ENCODE measurements at regions not wholly inside any gene's neighbourhood (a gene's known extent, or its start where the extent isn't known, plus 50 kb on each side); places are given as distances from the start of the nearest gene placed in this dataset.

- H3K4me3 ChIP-seq (ENCODE audit: low read depth, low read length): no peak overlapping the region
- no peak overlapping the region for H3K27ac ChIP-seq (ENCODE audit: extremely low read depth, low read depth, low read length)
- no peaks in the 10 kb centered on the region for H3K4me1 ChIP-seq (ENCODE audit: control insufficient read depth, insufficient read depth, low read length)
- TF ChIP-seq ZNF510 (tag by site-specific recombination; IDR thresholded peaks at IDR 0.05; ENCODE audit: insufficient replicate concordance) (no peak), ZNF37A (tag by site-specific recombination; IDR thresholded peaks at IDR 0.05) (no peak), ZNF677 (tag by site-specific recombination; IDR thresholded peaks at IDR 0.05) (no peak), ZNF704 (tag by site-specific recombination; IDR thresholded peaks at IDR 0.05) (no peak), ZNF169 (tag by site-specific recombination; IDR thresholded peaks at IDR 0.05) (no peak), IKZF3 (tag by site-specific recombination; IDR thresholded peaks at IDR 0.05) (no peak), ELK4 (IDR thresholded peaks at IDR 0.05; ENCODE audit: borderline replicate concordance, low read depth, low read length) (no peak), ZBTB48 (tag by site-specific recombination; IDR thresholded peaks at IDR 0.05) (no peak), ZNF23 (tag by site-specific recombination; IDR thresholded peaks at IDR 0.05; ENCODE audit: borderline replicate concordance) (no peak)
- ChIA-PET POLR2A (no interaction called here), CTCF (no interaction called here)
- no peaks in the 10 kb centered on the region for H3K9me3 ChIP-seq (ENCODE audit: control insufficient read depth, insufficient read depth, low read depth, low read length)
- H3K36me3 ChIP-seq (ENCODE audit: control insufficient read depth in 2 of 2, insufficient read depth in 1 of 2, low read length in 2 of 2): no peaks in the 10 kb centered on the region
Observed at GRCh38 chr4:137739391-137739790, 207.1 kb upstream of the PCDH18 start.

- Histone ChIP-seq H3K4me1 (ENCODE audit: control insufficient read depth, insufficient read depth, low read length) (no peaks in the 10 kb centered on the region), H3K27ac (ENCODE audit: extremely low read depth, low read depth, low read length) (no peak overlapping the region), H3K36me3 (ENCODE audit: control insufficient read depth in 2 of 2, insufficient read depth in 1 of 2, low read length in 2 of 2) (no peaks in the 10 kb centered on the region), H3K4me3 (ENCODE audit: low read depth, low read length) (no peak overlapping the region), H3K9me3 (ENCODE audit: control insufficient read depth, insufficient read depth, low read depth, low read length) (no peaks in the 10 kb centered on the region)
- ChIA-PET POLR2A (no interaction called here), CTCF (no interaction called here)
- TF ChIP-seq ZNF561 (tag by site-specific recombination; IDR thresholded peaks at IDR 0.05; ENCODE audit: borderline replicate concordance) (no peak), ZNF155 (tag by site-specific recombination; IDR thresholded peaks at IDR 0.05) (no peak), MYNN (tag by site-specific recombination; IDR thresholded peaks at IDR 0.05; ENCODE audit: borderline replicate concordance) (no peak), ZSCAN4 (tag by site-specific recombination; IDR thresholded peaks at IDR 0.05) (no peak), ZNF112 (tag by site-specific recombination; IDR thresholded peaks at IDR 0.05) (no peak), ZBTB1 (tag by site-specific recombination; IDR thresholded peaks at IDR 0.05) (no peak)
Observed at GRCh38 chr4:137738375-137738990, 206.2 kb upstream of the PCDH18 start.

GRCh38 chr4:137735561-137736104, 203.3 kb upstream of the PCDH18 start:
- CTCF ChIA-PET: no interaction called here
- POLR2A ChIA-PET: no interaction called here
- no peak for TF ChIP-seq ZNF677 (tag by site-specific recombination; IDR thresholded peaks at IDR 0.05)
- no peak for TF ChIP-seq ZNF701 (tag by site-specific recombination; IDR thresholded peaks at IDR 0.05)
- no peak for TF ChIP-seq ZBTB8A (tag by site-specific recombination; IDR thresholded peaks at IDR 0.05)
- H3K9me3 ChIP-seq (ENCODE audit: control insufficient read depth, insufficient read depth, low read depth, low read length): no peaks in the 10 kb centered on the region
- no peaks in the 10 kb centered on the region for H3K36me3 ChIP-seq (ENCODE audit: control insufficient read depth in 2 of 2, insufficient read depth in 1 of 2, low read length in 2 of 2)
- H3K27ac ChIP-seq (ENCODE audit: extremely low read depth, low read depth, low read length): no peak overlapping the region
- no peak overlapping the region for H3K4me3 ChIP-seq (ENCODE audit: low read depth, low read length)
- no peaks in the 10 kb centered on the region for H3K4me1 ChIP-seq (ENCODE audit: control insufficient read depth, insufficient read depth, low read length)

Data from HEK293 (cell line).